Central memory CD8-positive, alpha-beta T cell (primary cell): ENCODE measurements at regions not wholly inside any gene's neighbourhood (a gene's known extent, or its start where the extent isn't known, plus 50 kb on each side); places are given as distances from the start of the nearest gene placed in this dataset.

Experiments
- ATAC-seq: fragments of 150-1000 bp; cut with Tn5 transposase; replicated peaks from 2 replicates; pipeline ENCODE4 v1.10.0; 2022; ENCODE audit warnings: mild to moderate bottlenecking, moderate FRiP score, moderate number of reproducible peaks; ENCODE audit not compliant: poor library complexity, severe bottlenecking; ENCODE audit errors: extremely low read depth
- DNase-seq, 2 donors: peaks; one replicate each; pipeline ENCODE4 v3.0.0; 2021; ENCODE audit warnings: low spot score in 2 of 2
- H3K27ac Mint-ChIP-seq: one replicate; pipeline ENCODE4 v1.8.0; 2022; ENCODE audit warnings: low read depth, mild to moderate bottlenecking, moderate library complexity, mixed read lengths
- H3K27me3 Mint-ChIP-seq: one replicate; pipeline ENCODE4 v1.8.0; 2022; ENCODE audit warnings: mixed read lengths
- H3K36me3 Mint-ChIP-seq: one replicate; pipeline ENCODE4 v1.8.0; 2022; ENCODE audit warnings: mild to moderate bottlenecking, moderate library complexity, mixed read lengths; ENCODE audit not compliant: insufficient read depth
- H3K4me1 Mint-ChIP-seq: one replicate; pipeline ENCODE4 v1.8.0; 2022; ENCODE audit warnings: mixed read lengths
- H3K4me3 Mint-ChIP-seq: one replicate; pipeline ENCODE4 v1.8.0; 2022; ENCODE audit warnings: mild to moderate bottlenecking, moderate library complexity, mixed read lengths
- H3K9me3 Mint-ChIP-seq: one replicate; pipeline ENCODE4 v1.8.0; 2022; ENCODE audit warnings: mixed read lengths

GRCh38 chr20:19881080-19881840, 123.2 kb downstream of the RIN2 start:
- Mint-ChIP-seq H3K4me3 (no peak overlapping the region), H3K36me3 (peaks cover 2% of the 10 kb centered on the region)

GRCh38 chr20:19881990-19882389, 123.9 kb downstream of the RIN2 start:
- H3K9me3 Mint-ChIP-seq: no peaks in the 10 kb centered on the region

More at GRCh38 chr20:19881080-19881840, 123.2 kb downstream of the RIN2 start:
- ATAC-seq (no peak), DNase-seq (no peak)
- Mint-ChIP-seq H3K27me3 (peaks cover 7% of the 10 kb centered on the region), H3K27ac (no peak overlapping the region), H3K9me3 (no peaks in the 10 kb centered on the region), H3K4me1 (peaks cover 1% of the 10 kb centered on the region)

GRCh38 chr20:19882446-19882845, 124.4 kb downstream of the RIN2 start:
- DNase-seq (no peak), ATAC-seq (no peak)
- Mint-ChIP-seq H3K27ac (no peak overlapping the region), H3K9me3 (no peaks in the 10 kb centered on the region), H3K4me3 (no peak overlapping the region), H3K36me3 (peaks cover 2% of the 10 kb centered on the region), H3K4me1 (no peaks in the 10 kb centered on the region), H3K27me3 (peaks cover 7% of the 10 kb centered on the region)

More at GRCh38 chr20:19881990-19882389, 123.9 kb downstream of the RIN2 start:
- Mint-ChIP-seq H3K4me3 (no peak overlapping the region), H3K4me1 (no peaks in the 10 kb centered on the region), H3K36me3 (peaks cover 2% of the 10 kb centered on the region), H3K27ac (no peak overlapping the region), H3K27me3 (peaks cover 7% of the 10 kb centered on the region)
- ATAC-seq: no peak
- DNase-seq: no peak

DNA sequence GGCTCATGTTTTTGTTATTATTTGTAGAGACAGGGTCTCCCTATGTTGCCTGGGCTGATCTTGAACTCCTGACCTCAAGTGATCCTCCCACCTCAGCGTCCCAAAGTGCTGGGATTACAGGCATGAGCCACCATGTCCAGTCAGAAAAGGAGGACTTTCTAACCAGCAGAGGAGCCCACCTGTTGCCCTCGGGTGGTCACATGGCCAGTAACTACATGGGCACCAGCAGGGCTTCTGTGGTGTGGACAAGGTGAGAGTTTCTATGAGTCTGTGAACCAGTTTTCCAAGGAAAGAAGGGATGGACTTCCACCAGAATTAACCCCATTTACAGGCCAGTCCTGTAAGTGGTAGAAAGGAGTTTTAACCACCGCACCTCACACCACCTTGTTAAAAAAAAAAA, 125.4 kb downstream of the RIN2 start:
- H3K36me3 Mint-ChIP-seq: peaks cover 2% of the 10 kb centered on the region
- H3K4me3 Mint-ChIP-seq: no peak overlapping the region
- H3K27me3 Mint-ChIP-seq: peaks cover 8% of the 10 kb centered on the region
- ATAC-seq (no peak), DNase-seq (no peak)
- H3K9me3 Mint-ChIP-seq: no peaks in the 10 kb centered on the region
- no peaks in the 10 kb centered on the region for H3K4me1 Mint-ChIP-seq
- no peak overlapping the region for H3K27ac Mint-ChIP-seq

DNA sequence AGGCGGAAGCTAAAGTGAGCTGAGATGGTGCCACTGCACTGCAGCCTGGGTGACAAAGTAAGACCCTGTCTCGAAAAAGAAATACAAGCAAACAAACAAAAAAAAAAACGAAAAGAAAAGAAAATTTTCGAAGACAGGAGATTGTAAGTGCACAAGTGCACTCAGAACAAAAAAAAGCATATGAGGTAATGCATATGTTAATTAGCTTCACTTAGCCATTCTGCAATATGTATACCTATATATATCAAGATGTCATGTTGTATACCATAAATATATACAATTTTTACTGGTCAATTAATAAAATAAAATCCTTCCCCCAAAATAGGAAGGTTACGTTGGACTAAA, 127.5 kb downstream of the RIN2 start:
- H3K27me3 Mint-ChIP-seq: peaks cover 28% of the 10 kb centered on the region
- H3K36me3 Mint-ChIP-seq: peaks cover 2% of the 10 kb centered on the region
- ATAC-seq (no peak), DNase-seq (no peak)
- H3K4me3 Mint-ChIP-seq: no peak overlapping the region
- H3K27ac Mint-ChIP-seq: no peak overlapping the region
- H3K4me1 Mint-ChIP-seq: no peaks in the 10 kb centered on the region
- no peaks in the 10 kb centered on the region for H3K9me3 Mint-ChIP-seq

DNA sequence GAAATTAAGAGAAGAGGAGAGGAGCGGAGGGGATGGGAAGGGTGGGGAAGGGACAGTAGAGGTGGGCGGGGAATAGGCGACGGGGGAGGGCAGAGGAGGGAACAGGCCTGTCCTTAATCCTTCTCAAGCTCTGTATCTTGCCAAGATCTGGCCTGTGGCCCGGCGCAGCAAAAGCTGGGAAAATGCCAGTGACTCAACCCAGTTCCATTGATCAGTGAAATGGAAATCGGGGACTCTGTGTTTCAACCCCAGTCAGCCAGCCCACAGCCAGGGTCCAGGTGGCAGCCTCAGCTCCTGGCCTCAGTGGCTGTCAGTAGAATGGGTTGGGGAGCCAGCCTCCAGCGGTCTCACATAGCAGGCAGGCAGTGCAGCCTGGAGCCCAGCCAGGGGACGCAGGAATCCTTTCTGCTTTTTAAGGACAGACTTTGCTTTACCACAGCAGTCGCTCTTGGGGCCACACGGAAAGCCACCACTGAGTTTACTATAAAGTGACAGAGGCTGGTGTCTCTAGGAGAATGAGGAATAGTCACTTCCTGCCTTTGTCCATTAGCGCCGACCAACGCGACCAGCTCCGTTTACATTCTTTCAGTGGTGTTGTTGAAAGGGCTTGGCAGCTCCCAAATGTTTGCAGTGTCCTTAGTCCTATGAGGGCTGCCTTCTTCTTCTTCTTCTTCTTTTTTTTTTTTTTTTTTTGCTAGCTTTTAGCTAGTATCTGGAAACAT, 128.0 kb downstream of the RIN2 start:
- ATAC-seq: no peak
- Mint-ChIP-seq H3K27me3 (peaks cover 30% of the 10 kb centered on the region), H3K4me3 (no peak overlapping the region), H3K27ac (no peak overlapping the region), H3K4me1 (no peaks in the 10 kb centered on the region), H3K9me3 (no peaks in the 10 kb centered on the region), H3K36me3 (peaks cover 2% of the 10 kb centered on the region)
- no peak for DNase-seq

DNA sequence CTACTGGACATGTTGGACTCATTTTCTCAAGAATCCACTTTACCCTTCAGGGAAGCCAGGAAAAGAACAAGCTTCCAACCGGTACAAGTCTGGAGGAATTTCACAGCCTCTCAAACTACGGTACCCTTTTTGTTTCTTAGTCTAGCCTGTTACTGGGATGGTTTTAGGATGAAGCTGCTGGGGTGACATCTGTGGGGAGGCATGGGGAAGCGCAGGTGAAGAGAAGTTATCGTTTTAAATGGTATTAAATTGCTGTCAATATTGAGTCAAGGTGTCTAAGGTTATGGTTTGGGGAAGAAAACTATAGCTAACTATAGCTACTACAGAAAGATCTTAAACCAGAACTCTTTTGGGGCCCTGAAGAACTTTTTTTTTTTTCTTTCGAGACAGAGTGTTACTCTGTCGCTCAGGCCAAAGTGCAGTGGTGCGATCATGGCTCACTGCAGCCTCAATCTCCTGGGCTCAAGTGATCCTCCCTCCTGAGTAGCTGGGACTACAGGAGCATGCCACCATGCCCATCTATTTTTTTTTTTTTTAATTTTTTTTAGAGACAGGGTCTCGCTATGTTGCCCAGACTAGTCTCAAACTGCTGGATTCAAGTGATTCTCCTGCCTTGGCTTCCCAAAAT, 128.7 kb downstream of the RIN2 start:
- H3K9me3 Mint-ChIP-seq: no peaks in the 10 kb centered on the region
- DNase-seq (no peak), ATAC-seq (no peak)
- H3K36me3 Mint-ChIP-seq: peaks cover 2% of the 10 kb centered on the region
- no peaks in the 10 kb centered on the region for H3K4me1 Mint-ChIP-seq
- no peak overlapping the region for H3K27ac Mint-ChIP-seq
- H3K4me3 Mint-ChIP-seq: no peak overlapping the region
- H3K27me3 Mint-ChIP-seq: peaks cover 30% of the 10 kb centered on the region

- no peaks in the 10 kb centered on the region for H3K4me1 Mint-ChIP-seq
- no peak overlapping the region for H3K27ac Mint-ChIP-seq
- H3K9me3 Mint-ChIP-seq: no peaks in the 10 kb centered on the region
- H3K27me3 Mint-ChIP-seq: peaks cover 33% of the 10 kb centered on the region
- H3K36me3 Mint-ChIP-seq: peaks cover 2% of the 10 kb centered on the region
- DNase-seq (no peak), ATAC-seq (no peak)
- no peak overlapping the region for H3K4me3 Mint-ChIP-seq
Measured at GRCh38 chr20:19887556-19888268, 129.4 kb upstream of the NAA20 start.

- no peak for DNase-seq
- H3K4me1 Mint-ChIP-seq: no peaks in the 10 kb centered on the region
- no peak overlapping the region for H3K27ac Mint-ChIP-seq
- H3K27me3 Mint-ChIP-seq: peaks cover 32% of the 10 kb centered on the region
- no peaks in the 10 kb centered on the region for H3K9me3 Mint-ChIP-seq
- peaks cover 2% of the 10 kb centered on the region for H3K36me3 Mint-ChIP-seq
- ATAC-seq: no peak
- no peak overlapping the region for H3K4me3 Mint-ChIP-seq
Measured at GRCh38 chr20:19888269-19888671, 128.9 kb upstream of the NAA20 start.

GRCh38 chr20:19889011-19889953, 127.9 kb upstream of the NAA20 start:
- DNase-seq: no peak
- no peaks in the 10 kb centered on the region for H3K4me1 Mint-ChIP-seq
- no peak overlapping the region for H3K4me3 Mint-ChIP-seq
- no peak for ATAC-seq
- H3K9me3 Mint-ChIP-seq: no peaks in the 10 kb centered on the region
- no peak overlapping the region for H3K27ac Mint-ChIP-seq
- peaks cover 2% of the 10 kb centered on the region for H3K36me3 Mint-ChIP-seq
- peaks cover 32% of the 10 kb centered on the region for H3K27me3 Mint-ChIP-seq

- DNase-seq (no peak), ATAC-seq (no peak)
- no peaks in the 10 kb centered on the region for H3K9me3 Mint-ChIP-seq
- H3K27me3 Mint-ChIP-seq: peaks cover 32% of the 10 kb centered on the region
- H3K4me1 Mint-ChIP-seq: no peaks in the 10 kb centered on the region
- no peak overlapping the region for H3K27ac Mint-ChIP-seq
- no peak overlapping the region for H3K4me3 Mint-ChIP-seq
- no peaks in the 10 kb centered on the region for H3K36me3 Mint-ChIP-seq
Measured at GRCh38 chr20:19890445-19891051, 126.6 kb upstream of the NAA20 start.
